MV-4-11 (cell line): ENCODE measurements at regions not wholly inside any gene's neighbourhood (a gene's known extent, or its start where the extent isn't known, plus 50 kb on each side); places are given as distances from the start of the nearest gene placed in this dataset.

Source experiments
- DNase-seq: peaks from one replicate; lab custom pipeline; 2025; lab: John Stamatoyannopoulos, UW

GRCh38 chr7:106606120-106606519 is 54.8 kb downstream of the CCDC71L start:
- no peak for DNase-seq

GRCh38 chr7:106604971-106605370 is 56.0 kb downstream of the CCDC71L start:
- DNase-seq: no peak

- DNase-seq: no peak
These were observed 56.5 kb downstream of the CCDC71L start for GRCh38 chr7:106604303-106604924.

- no peak for DNase-seq
These were observed 57.6 kb downstream of the CCDC71L start for GRCh38 chr7:106603346-106603745.

GRCh38 chr7:106602062-106602461 is 58.9 kb downstream of the CCDC71L start:
- DNase-seq: no peak

- DNase-seq: no peak
These were observed 60.2 kb downstream of the CCDC71L start for GRCh38 chr7:106600569-106601373.

- DNase-seq: no peak
These were observed 61.6 kb downstream of the CCDC71L start for GRCh38 chr7:106599343-106599698.

GRCh38 chr7:106598663-106599342 is 62.2 kb downstream of the CCDC71L start:
- peak; percentile 76 for DNase-seq

- DNase-seq: no peak
These were observed 63.0 kb downstream of the CCDC71L start for GRCh38 chr7:106597751-106598546.

GRCh38 chr7:106597014-106597413 is 63.9 kb downstream of the CCDC71L start:
- DNase-seq: no peak

GRCh38 chr7:106595922-106596321 is 65.0 kb downstream of the CCDC71L start:
- DNase-seq: no peak

GRCh38 chr7:106593028-106593417 is 67.9 kb downstream of the CCDC71L start:
- DNase-seq: no peak

- DNase-seq: no peak
These were observed 68.5 kb downstream of the CCDC71L start for GRCh38 chr7:106592282-106593027.

GRCh38 chr7:106591146-106591545 is 69.8 kb downstream of the CCDC71L start:
- no peak for DNase-seq

- DNase-seq: no peak
These were observed 70.6 kb downstream of the CCDC71L start for GRCh38 chr7:106590209-106590816.

GRCh38 chr7:106589198-106589879 is 71.6 kb downstream of the CCDC71L start:
- no peak for DNase-seq

GRCh38 chr7:106588422-106589197 is 72.3 kb downstream of the CCDC71L start:
- DNase-seq: no peak

GRCh38 chr7:106584914-106585759 is 75.8 kb downstream of the CCDC71L start:
- no peak for DNase-seq
